SK-N-MC (cell line): ENCODE measurements at regions not wholly inside any gene's neighbourhood (a gene's known extent, or its start where the extent isn't known, plus 50 kb on each side); places are given as distances from the start of the nearest gene placed in this dataset.

Experiments
- EZH2 ChIP-seq: fragments of 200-600 bp; sonication (generic); IDR thresholded peaks from one replicate; pipeline ENCODE4 v1.6.1; 2017; ENCODE audit warnings: antibody characterized with exemption
- FOXP2 ChIP-seq: optimal IDR thresholded peaks from 2 replicates; pipeline ENCODE3; 2011; ENCODE audit warnings: mild to moderate bottlenecking, moderate library complexity; ENCODE audit not compliant: insufficient read depth; ENCODE audit errors: extremely low read length, control extremely low read depth
- POLR2AphosphoS5 ChIP-seq: IDR thresholded peaks from 2 replicates; pipeline ENCODE4 v1.6.1; 2012; ENCODE audit warnings: mild to moderate bottlenecking, low read depth, low read length, borderline replicate concordance

- TF ChIP-seq POLR2AphosphoS5 (no peak), EZH2 (no peak), FOXP2 (no peak)
These were observed 225.8 kb downstream of the IPMK start for GRCh38 chr10:58041901-58042300.
